ENCODE measurements at regions not wholly inside any gene's neighbourhood (a gene's known extent, or its start where the extent isn't known, plus 50 kb on each side); places are given as distances from the start of the nearest gene placed in this dataset.

DNA sequence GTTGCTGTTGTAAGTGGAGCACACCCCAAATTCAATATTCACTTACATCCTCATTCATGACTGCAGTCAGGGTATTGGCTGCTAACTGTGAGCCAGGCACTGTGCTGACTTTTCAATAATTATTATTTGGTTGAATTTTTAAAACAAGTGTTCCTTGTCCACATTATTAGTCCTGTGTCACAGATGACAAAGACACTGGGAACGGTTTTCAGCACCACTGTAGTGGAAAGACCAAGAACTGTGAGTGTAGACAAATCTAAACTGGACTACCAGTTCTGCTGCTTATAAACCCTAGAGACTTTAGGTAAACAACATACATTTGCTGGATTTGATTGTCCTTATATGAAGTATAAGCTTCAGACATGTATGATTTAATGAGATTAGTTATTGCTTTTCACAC lies 197.7 kb upstream of the ROBO2 start:
- H3K27me3 ChIP-seq = no peaks in the 10 kb centered on the region
- no peak overlapping the region for H3K27ac ChIP-seq
- intact Hi-C loops (cut with DNase I) = no loop called here
- no peaks in the 10 kb centered on the region for H3K4me1 ChIP-seq
- no peaks in the 10 kb centered on the region for H3K36me3 ChIP-seq
- ATAC-seq (no peak), DNase-seq (no peak)
- 54 to 64% (median 55%) methylated on average over 1 of the region's 1 CpG for WGBS, 4 donors
- no peaks in the 10 kb centered on the region for H3K9me3 ChIP-seq
- TF ChIP-seq, protein P1, sequence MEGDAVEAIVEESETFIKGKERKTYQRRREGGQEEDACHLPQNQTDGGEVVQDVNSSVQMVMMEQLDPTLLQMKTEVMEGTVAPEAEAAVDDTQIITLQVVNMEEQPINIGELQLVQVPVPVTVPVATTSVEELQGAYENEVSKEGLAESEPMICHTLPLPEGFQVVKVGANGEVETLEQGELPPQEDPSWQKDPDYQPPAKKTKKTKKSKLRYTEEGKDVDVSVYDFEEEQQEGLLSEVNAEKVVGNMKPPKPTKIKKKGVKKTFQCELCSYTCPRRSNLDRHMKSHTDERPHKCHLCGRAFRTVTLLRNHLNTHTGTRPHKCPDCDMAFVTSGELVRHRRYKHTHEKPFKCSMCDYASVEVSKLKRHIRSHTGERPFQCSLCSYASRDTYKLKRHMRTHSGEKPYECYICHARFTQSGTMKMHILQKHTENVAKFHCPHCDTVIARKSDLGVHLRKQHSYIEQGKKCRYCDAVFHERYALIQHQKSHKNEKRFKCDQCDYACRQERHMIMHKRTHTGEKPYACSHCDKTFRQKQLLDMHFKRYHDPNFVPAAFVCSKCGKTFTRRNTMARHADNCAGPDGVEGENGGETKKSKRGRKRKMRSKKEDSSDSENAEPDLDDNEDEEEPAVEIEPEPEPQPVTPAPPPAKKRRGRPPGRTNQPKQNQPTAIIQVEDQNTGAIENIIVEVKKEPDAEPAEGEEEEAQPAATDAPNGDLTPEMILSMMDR (IDR thresholded peaks at IDR 0.05) = no peak
- TF ChIP-seq POLR2A (IDR thresholded peaks at IDR 0.05) = no peak
- no peak overlapping the region for H3K4me3 ChIP-seq

DNA sequence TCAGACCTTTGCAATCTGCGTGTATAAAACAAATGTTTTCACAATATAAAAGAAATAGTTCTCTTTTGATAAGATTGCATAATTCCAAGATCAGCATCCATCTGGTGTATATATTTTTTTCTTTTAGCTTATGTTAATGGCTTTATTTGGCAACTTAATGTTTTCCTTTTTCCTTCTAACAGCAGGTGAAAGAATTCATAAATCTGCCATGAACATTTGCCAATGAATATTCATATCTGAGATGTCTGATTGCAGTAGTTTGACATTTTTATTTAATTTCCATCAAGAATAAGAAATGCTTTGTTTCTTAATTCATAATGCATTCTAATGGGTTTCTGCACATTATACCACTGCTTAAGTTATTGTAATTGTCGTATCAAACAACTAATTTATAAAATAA lies 184.4 kb upstream of the ROBO2 start:
- intact Hi-C loops (cut with DNase I) = no loop called here
- DNase-seq = no peak
- no peak for ATAC-seq
- Histone ChIP-seq H3K27ac (no peak overlapping the region), H3K36me3 (no peaks in the 10 kb centered on the region), H3K27me3 (no peaks in the 10 kb centered on the region), H3K9me3 (no peaks in the 10 kb centered on the region), H3K4me1 (no peaks in the 10 kb centered on the region), H3K4me3 (no peak overlapping the region)
- TF ChIP-seq, protein P1 (IDR thresholded peaks at IDR 0.05) = no peak
- no peak for TF ChIP-seq POLR2A (IDR thresholded peaks at IDR 0.05)
- WGBS, 4 donors = 84 to 92% (median 89%) methylated on average over 2 of the region's 2 CpGs

DNA sequence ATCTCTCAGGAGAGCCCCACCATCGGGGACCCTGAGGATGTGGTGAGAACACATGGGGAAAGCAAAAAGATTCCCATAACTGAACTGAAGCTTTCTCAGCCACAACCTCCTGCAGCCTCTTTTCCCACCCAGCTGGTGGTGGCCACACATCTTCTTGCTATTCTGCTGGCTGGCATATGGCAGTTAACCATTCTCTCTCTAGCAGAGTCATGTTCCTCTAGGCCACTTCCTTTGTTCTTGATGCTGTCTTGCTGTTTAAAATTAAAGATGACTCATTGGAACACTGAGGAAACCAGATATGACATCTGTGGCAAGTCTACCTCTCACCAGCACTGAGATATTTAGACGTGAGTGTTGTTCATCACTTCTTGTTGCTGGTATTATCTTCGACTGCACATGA lies 180.3 kb upstream of the ROBO2 start:
- intact Hi-C loops (cut with DNase I) = no loop called here
- 63 to 69% (median 66%) methylated on average over 3 of the region's 3 CpGs for WGBS, 4 donors

DNA sequence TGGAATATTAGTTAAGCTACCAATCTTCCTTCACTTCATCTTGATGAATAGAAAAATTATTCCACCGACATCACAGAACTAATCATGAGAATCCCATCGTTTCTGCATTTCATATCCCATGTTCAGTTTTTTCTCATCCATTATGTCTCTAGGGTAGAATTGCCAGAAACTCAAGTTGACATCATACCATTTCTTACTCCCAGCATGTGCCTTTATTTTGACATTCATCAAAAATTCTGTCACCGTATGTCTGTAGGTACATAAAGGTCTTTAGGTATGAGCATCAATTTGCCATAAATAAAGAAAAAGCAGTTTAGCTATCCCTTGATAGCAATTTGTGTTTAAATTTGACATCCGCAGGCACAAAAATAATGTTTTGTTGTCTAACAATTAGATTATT lies 175.5 kb upstream of the ROBO2 start:
- H3K4me3 ChIP-seq = no peak overlapping the region
- H3K27me3 ChIP-seq = no peaks in the 10 kb centered on the region
- no peak overlapping the region for H3K27ac ChIP-seq
- TF ChIP-seq POLR2A (IDR thresholded peaks at IDR 0.05) = no peak
- TF ChIP-seq, protein P1 (IDR thresholded peaks at IDR 0.05) = no peak
- H3K9me3 ChIP-seq = peaks cover 0 to 7% (median 0%) of the 10 kb centered on the region in 12 donors
- intact Hi-C loops (cut with DNase I) = no loop called here
- no peaks in the 10 kb centered on the region for H3K36me3 ChIP-seq
- ATAC-seq (no peak), DNase-seq (no peak)
- 84 to 91% (median 88%) methylated on average over 4 of the region's 4 CpGs for WGBS, 4 donors
- H3K4me1 ChIP-seq = no peaks in the 10 kb centered on the region

More for the DNA sequence above, 180.3 kb upstream of the ROBO2 start:
- ATAC-seq = no peak
- H3K36me3 ChIP-seq = no peaks in the 10 kb centered on the region
- TF ChIP-seq POLR2A (IDR thresholded peaks at IDR 0.05) = no peak
- TF ChIP-seq, protein P1 (IDR thresholded peaks at IDR 0.05) = no peak
- no peak overlapping the region for H3K4me3 ChIP-seq
- H3K27me3 ChIP-seq = no peaks in the 10 kb centered on the region
- H3K9me3 ChIP-seq = no peaks in the 10 kb centered on the region
- H3K27ac ChIP-seq = no peak overlapping the region
- H3K4me1 ChIP-seq = no peaks in the 10 kb centered on the region
- DNase-seq = no peak
